NCI-H1930 (cell line): ENCODE measurements at regions not wholly inside any gene's neighbourhood (a gene's known extent, or its start where the extent isn't known, plus 50 kb on each side); places are given as distances from the start of the nearest gene placed in this dataset.

ENCODE experiments used
- DNase-seq, 2 experiments: peaks; one replicate each; lab custom pipeline; 2025; lab: John Stamatoyannopoulos, UW

GRCh38 chr3:459311-459670 lies 262.7 kb downstream of the CHL1 start:
- DNase-seq = no peak

GRCh38 chr3:461006-461405 lies 264.4 kb downstream of the CHL1 start:
- no peak for DNase-seq

GRCh38 chr3:462851-463250 lies 266.3 kb downstream of the CHL1 start:
- no peak for DNase-seq

DNA sequence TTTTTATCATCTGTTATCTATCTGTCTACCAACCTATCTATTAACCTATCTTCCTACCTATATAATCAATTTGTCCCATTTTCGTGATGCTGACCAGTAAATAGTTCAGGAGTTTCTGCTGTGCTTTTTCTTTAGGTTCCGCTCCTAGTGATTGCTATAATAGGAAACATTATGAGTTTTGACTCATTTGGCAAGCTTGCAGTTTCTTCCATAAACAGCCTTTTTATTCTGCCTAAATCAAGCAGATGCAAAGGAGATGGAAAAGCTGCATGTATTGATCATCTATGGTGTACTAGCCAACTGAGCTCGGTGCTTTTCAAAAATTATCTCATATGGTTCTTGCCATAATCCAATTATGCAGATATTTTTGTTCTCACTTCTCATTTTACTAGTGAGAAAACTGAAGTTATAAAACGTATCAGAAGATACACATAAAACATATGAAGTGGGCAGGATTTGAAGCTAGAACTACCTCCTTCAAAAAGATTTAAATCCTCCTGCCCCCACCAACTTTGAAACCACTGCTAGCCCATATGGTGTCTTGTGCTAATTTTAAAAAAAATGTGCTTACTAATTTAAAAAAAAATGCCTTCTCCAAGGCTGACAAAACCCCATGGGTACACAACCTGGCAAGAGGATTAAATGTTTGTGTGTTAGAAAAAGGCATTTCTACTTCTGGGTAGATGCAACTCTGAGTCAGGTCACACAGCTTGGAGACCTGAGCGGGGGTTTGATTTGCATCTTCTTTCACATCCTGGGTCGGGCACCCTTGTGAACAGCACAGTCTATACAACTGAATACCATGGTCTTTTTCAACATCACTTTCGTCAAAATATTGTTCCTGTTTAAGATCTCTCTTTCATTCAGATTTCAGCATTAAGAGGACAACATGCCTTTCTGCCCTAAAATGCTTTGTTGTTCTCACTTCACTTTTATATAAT lies 267.0 kb downstream of the CHL1 start:
- DNase-seq = no peak

- no peak for DNase-seq
Observed at GRCh38 chr3:464255-464654, 267.7 kb downstream of the CHL1 start.

DNA sequence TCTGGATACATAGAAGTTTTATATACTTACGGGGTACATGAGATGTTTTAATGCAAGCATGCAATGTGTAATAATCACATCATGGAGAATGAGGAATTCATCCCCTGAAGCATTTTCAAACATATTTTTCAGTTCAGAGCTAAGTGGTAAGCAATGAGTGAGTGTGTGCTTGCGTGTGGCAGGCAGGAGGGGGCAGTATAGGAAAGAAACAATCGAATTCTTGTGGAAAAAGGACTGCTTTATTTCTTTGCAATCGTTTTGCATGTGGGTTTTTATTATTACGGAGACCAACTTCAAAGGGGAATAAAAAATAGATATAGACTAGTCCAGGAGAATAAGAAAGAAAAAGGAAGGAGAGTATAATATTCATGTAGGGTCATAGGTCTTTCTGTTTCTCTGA lies 271.6 kb downstream of the CHL1 start:
- no peak for DNase-seq

DNA sequence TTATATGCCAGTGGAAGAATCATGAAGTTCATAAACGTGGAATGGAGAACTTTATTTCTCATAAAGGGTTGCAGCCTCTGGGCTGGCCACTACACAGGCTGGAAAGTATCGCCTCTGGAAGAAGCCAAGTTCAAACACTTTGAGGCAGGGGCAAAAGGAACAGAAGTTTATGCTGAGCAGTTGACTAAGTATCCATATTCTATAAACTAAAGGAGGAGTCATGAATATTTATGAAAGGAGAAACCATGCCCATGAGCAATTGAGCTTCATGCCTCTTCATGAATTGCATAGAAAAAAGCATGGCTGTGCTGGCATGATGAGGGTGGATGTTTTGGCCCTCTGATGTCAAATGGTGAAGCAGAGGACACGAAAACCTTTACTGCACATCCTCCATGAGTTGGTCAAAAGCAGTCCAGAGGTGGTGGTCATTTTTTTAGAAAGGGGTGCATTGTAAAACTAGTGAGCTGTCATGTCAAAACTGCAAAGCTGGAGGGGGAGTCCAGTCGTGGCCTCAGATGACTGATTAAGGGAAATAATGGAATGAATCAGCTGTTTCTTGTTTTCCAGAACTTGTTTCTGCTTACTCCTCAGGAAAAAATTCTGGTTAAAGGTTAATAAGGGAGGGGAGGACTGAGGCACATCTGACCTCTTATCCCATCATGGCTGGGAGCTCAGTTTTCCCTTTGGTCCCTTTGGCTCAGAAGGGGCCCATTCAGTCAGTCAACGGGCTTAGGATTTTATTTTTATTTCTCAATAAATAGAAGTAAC lies 276.7 kb downstream of the CHL1 start:
- DNase-seq = no peak

GRCh38 chr3:474828-475227 lies 278.3 kb downstream of the CHL1 start:
- no peak for DNase-seq

DNA sequence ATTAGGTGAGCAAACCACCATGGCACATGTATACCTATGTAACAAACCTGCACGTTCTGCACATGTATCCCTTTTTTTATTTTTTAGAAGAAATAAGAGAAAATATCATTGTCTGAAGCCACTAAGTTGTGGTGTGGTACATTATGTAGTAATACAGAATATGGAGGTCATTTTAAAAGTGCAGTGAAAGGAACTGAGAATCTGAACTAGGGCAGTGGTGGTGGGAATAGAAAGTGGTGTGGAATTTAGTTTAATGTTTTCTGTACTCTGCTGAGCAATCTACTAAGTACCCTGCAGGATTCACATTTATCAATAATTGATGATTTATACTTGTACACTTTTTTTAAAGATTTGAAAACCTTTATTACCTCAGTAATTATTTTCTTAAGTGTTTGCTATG lies 283.5 kb downstream of the CHL1 start:
- DNase-seq = no peak

- no peak for DNase-seq
Observed at GRCh38 chr3:481111-481510, 284.5 kb downstream of the CHL1 start.

DNA sequence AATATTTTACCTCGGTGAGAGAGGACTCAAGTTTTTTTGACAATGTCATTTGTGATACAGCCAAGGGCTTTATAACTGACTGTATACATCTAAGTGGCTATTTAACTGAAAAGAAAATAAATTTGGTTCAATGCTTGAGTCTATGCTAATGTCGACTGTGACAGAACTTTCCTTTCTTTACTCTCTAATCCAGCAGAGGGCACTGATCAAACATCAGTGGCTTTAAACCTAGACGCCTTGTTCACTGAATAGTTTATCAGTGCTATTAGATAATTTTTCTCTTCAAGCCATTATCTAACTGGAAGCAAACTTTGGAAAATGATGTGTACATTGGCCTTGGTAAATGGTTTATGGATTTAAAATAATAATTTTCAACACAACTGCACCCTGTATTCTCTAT lies 285.1 kb downstream of the CHL1 start:
- no peak for DNase-seq

DNA sequence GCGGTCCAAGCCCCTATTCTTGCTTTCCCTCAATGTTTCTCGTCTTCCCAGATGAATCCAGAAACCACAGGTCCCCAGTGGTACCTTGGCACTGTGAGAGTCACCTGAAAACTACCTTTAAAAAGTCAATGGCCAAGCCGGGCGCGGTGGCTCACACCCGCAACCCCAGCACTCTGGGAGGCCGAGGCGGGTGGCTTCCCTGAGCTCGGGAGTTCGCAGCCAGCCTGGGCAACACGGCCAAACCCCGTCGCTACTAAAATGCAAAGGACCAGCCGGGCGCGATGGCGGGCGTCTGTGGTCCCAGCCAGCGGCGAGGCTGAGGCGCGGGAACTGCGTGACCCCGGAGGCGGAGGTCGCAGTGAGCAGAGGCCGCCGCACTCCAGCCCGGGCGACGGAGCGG lies 285.9 kb downstream of the CHL1 start:
- DNase-seq = no peak

GRCh38 chr3:484341-484740 lies 287.8 kb downstream of the CHL1 start:
- DNase-seq = no peak

DNA sequence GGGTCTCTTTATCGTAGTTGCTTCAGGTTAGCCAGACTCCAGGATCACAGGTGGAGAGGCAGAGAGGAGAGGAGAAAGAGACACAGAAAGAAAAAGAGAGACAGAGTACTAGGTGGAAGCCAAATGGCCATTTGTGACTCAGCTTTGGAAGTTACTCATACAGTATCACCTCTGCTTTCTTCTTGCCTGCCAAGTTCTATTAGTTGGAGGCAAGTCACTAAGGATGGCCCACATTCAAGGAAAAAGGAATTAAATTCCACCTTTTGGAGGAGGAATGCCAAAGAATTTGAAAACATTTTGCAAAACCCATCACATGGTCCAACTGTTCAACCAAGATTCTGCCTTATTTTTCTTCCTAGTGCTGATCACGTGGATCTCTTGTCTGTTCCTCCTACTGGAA lies 291.1 kb downstream of the CHL1 start:
- no peak for DNase-seq

DNA sequence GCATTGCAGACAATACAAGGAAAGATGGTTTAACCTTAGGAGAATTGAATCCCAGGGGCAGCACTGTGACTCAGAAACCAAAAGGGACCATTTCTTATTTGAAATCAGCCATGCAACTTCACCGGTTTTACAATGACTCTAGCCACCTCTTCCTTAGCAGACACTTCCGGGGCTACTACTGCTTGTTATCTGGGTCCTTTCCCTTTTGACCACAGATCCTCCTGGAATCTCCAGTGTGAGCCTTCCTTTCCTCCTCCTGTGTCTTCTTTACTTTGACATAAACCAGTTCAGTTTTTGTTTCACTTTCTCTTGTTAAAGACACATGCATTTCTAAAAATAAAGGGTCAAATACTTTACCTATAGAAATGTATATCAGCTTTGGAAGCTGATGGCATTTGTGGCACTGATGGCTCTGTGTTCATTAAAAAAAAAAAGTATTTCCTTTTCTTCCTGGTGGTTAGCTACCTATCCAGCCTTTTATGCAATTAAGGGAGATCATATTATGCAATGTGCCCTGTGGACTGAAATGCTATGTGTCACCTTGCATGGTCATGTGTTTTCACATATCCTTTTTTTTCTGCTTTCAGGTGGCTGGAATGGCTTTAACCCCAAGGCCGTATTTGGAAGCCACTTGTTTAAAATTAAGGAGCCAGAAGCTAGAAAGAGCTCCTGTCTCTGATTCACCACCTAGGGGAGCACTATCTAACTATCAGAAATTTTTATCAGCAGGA lies 296.2 kb downstream of the CHL1 start:
- DNase-seq = no peak

DNA sequence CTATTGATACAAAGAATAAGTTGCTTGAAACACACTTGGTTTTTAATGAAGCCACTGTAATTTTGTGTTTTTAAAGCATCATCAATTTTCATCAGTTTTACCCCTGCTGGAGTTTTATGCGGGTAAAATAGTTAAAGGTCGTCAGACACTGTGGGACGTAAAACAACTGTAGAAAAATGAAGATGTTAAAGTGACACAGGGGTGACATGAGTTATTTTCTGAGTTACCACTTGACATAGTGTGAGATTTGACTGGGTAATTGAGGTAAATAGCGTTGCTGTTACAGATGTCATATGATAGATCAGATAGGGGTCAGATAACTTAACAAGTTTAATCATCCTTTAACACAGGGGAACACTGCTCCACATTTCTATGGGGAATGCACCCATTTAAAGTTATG lies 297.6 kb downstream of the CHL1 start:
- no peak for DNase-seq

DNA sequence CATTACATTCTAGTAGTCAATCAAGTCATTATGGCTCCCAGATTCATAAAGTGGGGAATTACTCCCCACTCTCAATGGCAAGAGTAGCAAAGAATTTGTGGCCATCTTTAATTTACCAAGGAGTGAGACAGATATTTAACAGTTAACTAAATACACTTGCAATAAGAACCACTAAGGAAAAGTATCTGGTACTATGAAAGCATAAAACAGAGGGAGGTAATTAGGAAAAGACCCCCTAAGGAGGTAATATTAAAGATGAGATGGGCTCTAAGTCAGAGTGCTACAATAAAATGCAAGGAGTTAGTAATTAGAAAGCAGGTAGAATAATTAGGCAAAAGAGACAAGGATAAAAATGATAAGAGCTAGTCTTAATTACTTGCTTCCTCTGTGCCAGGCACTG lies 301.9 kb downstream of the CHL1 start:
- DNase-seq = no peak

- DNase-seq = no peak
Observed at GRCh38 chr3:499001-499761, 302.6 kb downstream of the CHL1 start.

GRCh38 chr3:502486-502885 lies 305.9 kb downstream of the CHL1 start:
- no peak for DNase-seq

GRCh38 chr3:513301-513700 lies 316.7 kb downstream of the CHL1 start:
- no peak for DNase-seq

DNA sequence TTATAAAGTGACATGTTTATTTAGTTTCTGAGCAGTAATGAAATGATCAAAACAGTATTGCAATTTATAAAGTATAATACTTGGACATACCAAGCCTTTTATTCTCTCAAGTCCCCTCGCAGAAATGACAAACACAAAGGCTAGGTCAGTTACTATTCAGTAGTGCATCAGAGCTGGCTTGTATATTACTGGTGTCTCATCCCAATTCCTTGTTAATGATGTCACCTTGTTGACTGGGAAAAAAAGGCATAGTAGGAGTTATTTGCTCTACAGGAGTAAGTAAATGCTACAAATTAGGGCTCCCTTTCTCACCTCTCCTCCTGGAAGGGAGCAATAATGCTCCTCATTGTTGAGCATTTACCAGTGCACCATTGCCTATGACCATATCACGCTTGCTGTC lies 317.6 kb downstream of the CHL1 start:
- DNase-seq = no peak

- DNase-seq = no peak
Observed at GRCh38 chr3:519026-519425, 322.5 kb downstream of the CHL1 start.
